Astrocyte (in vitro differentiated cells and primary cell): ENCODE measurements at regions not wholly inside any gene's neighbourhood (a gene's known extent, or its start where the extent isn't known, plus 50 kb on each side); places are given as distances from the start of the nearest gene placed in this dataset.

Experiments
- DNase-seq: peaks from one replicate; pipeline ENCODE4 v3.0.0-alpha.2; 2010; ENCODE audit warnings: low read depth
- FAIRE-seq: peaks from 2 replicates; lab custom pipeline; 2011; peaks lifted over from hg19 to GRCh38; lab: Jason Lieb, UNC
- H2AFZ ChIP-seq: 2 replicates; pipeline ENCODE4 v1.6.0; 2012; ENCODE audit warnings: low read depth, low read length, inconsistent platforms
- H3K27ac ChIP-seq: 2 replicates; pipeline ENCODE4 v1.5.1; 2011; ENCODE audit warnings: low read depth, low read length, inconsistent platforms
- H3K27me3 ChIP-seq: 2 replicates; pipeline ENCODE4 v1.6.0; 2011; ENCODE audit warnings: low read length, inconsistent platforms; ENCODE audit not compliant: insufficient read depth
- H3K36me3 ChIP-seq: 2 replicates; pipeline ENCODE4 v1.5.1; 2011; ENCODE audit warnings: low read length, inconsistent platforms; ENCODE audit not compliant: insufficient read depth
- H3K4me1 ChIP-seq: 2 replicates; pipeline ENCODE4 v1.5.1; 2011; ENCODE audit warnings: low read length, inconsistent platforms; ENCODE audit not compliant: insufficient read depth
- H3K4me2 ChIP-seq: 2 replicates; pipeline ENCODE4 v1.6.0; 2012; ENCODE audit warnings: low read length, inconsistent platforms
- H3K4me3 ChIP-seq: 2 replicates; pipeline ENCODE4 v1.5.1; 2011; ENCODE audit warnings: low read depth, mild to moderate bottlenecking, low read length, inconsistent platforms; ENCODE audit not compliant: insufficient read depth
- H3K79me2 ChIP-seq: 2 replicates; pipeline ENCODE4 v1.6.0; 2012; ENCODE audit warnings: mild to moderate bottlenecking, low read length, inconsistent platforms; ENCODE audit not compliant: insufficient read depth
- H3K9ac ChIP-seq: 2 replicates; pipeline ENCODE4 v1.6.0; 2012; ENCODE audit warnings: mild to moderate bottlenecking, low read length, inconsistent platforms
- H3K9me3 ChIP-seq: 2 replicates; pipeline ENCODE4 v1.5.1; 2012; ENCODE audit warnings: low read depth, mild to moderate bottlenecking, low read length, inconsistent platforms; ENCODE audit not compliant: insufficient read depth
- H4K20me1 ChIP-seq: 2 replicates; pipeline ENCODE4 v1.6.0; 2012; ENCODE audit warnings: low read length, inconsistent platforms; ENCODE audit not compliant: insufficient read depth
- H3K27ac Mint-ChIP-seq: one replicate; pipeline ENCODE4 v1.8.0; 2021; ENCODE audit warnings: mild to moderate bottlenecking, mixed read lengths; ENCODE audit not compliant: unreplicated experiment
- H3K27me3 Mint-ChIP-seq: one replicate; pipeline ENCODE4 v1.8.0; 2021; ENCODE audit warnings: low read depth, mixed read lengths; ENCODE audit not compliant: unreplicated experiment
- H3K36me3 Mint-ChIP-seq: one replicate; pipeline ENCODE4 v1.8.0; 2021; ENCODE audit warnings: low read depth, mixed read lengths; ENCODE audit not compliant: unreplicated experiment
- H3K4me1 Mint-ChIP-seq: one replicate; pipeline ENCODE4 v1.8.0; 2021; ENCODE audit warnings: low read depth, mixed read lengths; ENCODE audit not compliant: unreplicated experiment
- H3K4me3 Mint-ChIP-seq: one replicate; pipeline ENCODE4 v1.8.0; 2021; ENCODE audit warnings: mild to moderate bottlenecking, moderate library complexity, mixed read lengths; ENCODE audit not compliant: unreplicated experiment
- H3K9me3 Mint-ChIP-seq: one replicate; pipeline ENCODE4 v1.8.0; 2021; ENCODE audit warnings: mild to moderate bottlenecking, mixed read lengths; ENCODE audit not compliant: unreplicated experiment
- CTCF ChIP-seq: IDR thresholded peaks from 2 replicates; pipeline ENCODE4 v1.5.1; 2011; ENCODE audit warnings: low read depth, mild to moderate bottlenecking, inconsistent platforms, low read length, moderate library complexity; ENCODE audit not compliant: insufficient read depth
- EZH2 ChIP-seq: IDR thresholded peaks from 2 replicates; pipeline ENCODE4 v1.6.1; 2012; ENCODE audit warnings: mild to moderate bottlenecking, low read length, inconsistent platforms; ENCODE audit not compliant: insufficient read depth

DNA sequence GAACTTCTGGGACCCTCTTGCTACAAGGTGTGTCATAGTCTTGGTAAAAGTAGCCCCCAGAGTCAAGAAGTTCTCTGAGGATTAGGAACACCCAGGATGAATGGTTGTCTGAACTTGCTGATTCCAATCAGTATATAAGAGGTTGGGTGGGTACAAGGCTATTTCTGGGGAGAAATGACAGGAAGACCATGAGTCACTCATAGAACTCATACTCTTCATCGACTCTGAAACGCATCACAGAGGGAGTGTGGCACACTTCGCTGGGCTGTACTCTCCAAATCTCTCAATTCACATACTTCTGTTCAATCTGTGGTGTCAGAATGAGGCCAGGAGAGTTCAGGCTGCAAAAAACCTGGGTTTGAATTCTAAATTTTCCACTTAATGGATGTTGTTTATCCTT is 193.2 kb upstream of the LEF1 start:
- no peaks in the 10 kb centered on the region for H3K36me3 ChIP-seq
- DNase-seq (peak; percentile 22), FAIRE-seq (no peak)
- no peaks in the 10 kb centered on the region for H4K20me1 ChIP-seq
- no peak overlapping the region for H3K9ac ChIP-seq
- peak overlapping the region; percentile 29 for H3K27ac ChIP-seq
- no peaks in the 10 kb centered on the region for H3K9me3 ChIP-seq
- peak overlapping the region; percentile 36 for H2AFZ ChIP-seq
- H3K4me1 Mint-ChIP-seq = peaks cover 30% of the 10 kb centered on the region
- H3K27me3 Mint-ChIP-seq = no peaks in the 10 kb centered on the region
- H3K9me3 Mint-ChIP-seq = peaks cover 2% of the 10 kb centered on the region
- H3K36me3 Mint-ChIP-seq = no peaks in the 10 kb centered on the region
- H3K4me3 Mint-ChIP-seq = no peak overlapping the region
- H3K27ac Mint-ChIP-seq = peak overlapping the region; percentile 73
- H3K4me2 ChIP-seq = peak overlapping the region; percentile 77
- no peaks in the 10 kb centered on the region for H3K79me2 ChIP-seq
- H3K4me1 ChIP-seq = peaks cover 19% of the 10 kb centered on the region
- no peak for TF ChIP-seq EZH2
- TF ChIP-seq CTCF = no peak
- no peak overlapping the region for H3K4me3 ChIP-seq
- no peaks in the 10 kb centered on the region for H3K27me3 ChIP-seq

GRCh38 chr4:108361446-108361820 is 192.7 kb upstream of the LEF1 start:
- DNase-seq (no peak), FAIRE-seq (no peak)
- Mint-ChIP-seq H3K4me1 (peaks cover 30% of the 10 kb centered on the region), H3K9me3 (peaks cover 2% of the 10 kb centered on the region), H3K36me3 (no peaks in the 10 kb centered on the region), H3K27me3 (no peaks in the 10 kb centered on the region), H3K27ac (peak overlapping the region; percentile 73), H3K4me3 (no peak overlapping the region)
- Histone ChIP-seq H3K9ac (no peak overlapping the region), H3K4me2 (peak overlapping the region; percentile 77), H2AFZ (peak overlapping the region; percentile 36), H3K27me3 (no peaks in the 10 kb centered on the region), H3K36me3 (no peaks in the 10 kb centered on the region), H3K4me3 (no peak overlapping the region), H3K79me2 (no peaks in the 10 kb centered on the region), H3K4me1 (peaks cover 19% of the 10 kb centered on the region), H3K9me3 (no peaks in the 10 kb centered on the region), H4K20me1 (no peaks in the 10 kb centered on the region), H3K27ac (peak overlapping the region; percentile 29)
- TF ChIP-seq CTCF = no peak
- TF ChIP-seq EZH2 = no peak

DNA sequence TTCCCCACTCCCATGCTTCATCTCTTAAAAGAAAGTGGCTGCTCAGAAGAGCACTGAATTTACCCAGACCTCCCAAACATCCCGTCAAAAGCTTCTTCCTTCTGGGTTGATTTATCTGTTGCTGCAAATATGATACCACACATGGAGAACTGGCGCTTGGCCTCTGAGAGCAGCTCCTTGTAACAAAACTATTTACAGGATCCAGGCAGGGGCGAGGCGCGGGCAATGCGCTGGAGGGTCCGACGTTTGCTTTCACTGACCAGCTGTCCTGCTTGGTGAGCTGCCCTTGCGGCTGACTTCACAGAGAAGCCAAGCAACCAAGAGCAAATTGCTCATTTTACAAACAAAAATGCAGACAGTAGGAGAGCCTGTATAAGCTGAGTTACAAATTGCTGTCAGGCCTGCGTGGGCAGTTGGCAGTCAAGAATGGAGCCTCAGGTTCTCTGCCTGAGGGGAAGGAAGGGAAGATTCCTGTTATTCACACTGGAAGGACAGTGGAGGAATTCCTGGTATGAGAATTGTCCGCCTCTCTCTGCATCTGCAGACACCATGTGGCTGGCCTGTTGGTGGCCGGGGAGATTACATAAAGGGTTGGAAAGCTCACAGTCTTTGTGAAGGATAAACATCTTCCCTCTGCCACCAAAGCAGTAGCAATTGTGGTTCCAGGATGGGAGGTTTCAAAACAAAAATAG is 192.2 kb upstream of the LEF1 start:
- Histone ChIP-seq H3K4me2 (peak overlapping the region; percentile 77), H3K9ac (peak overlapping the region; percentile 14)
- peak; percentile 97 for DNase-seq

More for the DNA sequence above, 192.2 kb upstream of the LEF1 start:
- Histone ChIP-seq H3K27ac (peak overlapping the region; percentile 35), H4K20me1 (no peaks in the 10 kb centered on the region), H3K4me1 (peaks cover 19% of the 10 kb centered on the region), H3K79me2 (no peaks in the 10 kb centered on the region), H3K36me3 (no peaks in the 10 kb centered on the region), H2AFZ (peak overlapping the region; percentile 60), H3K27me3 (no peaks in the 10 kb centered on the region), H3K9me3 (no peaks in the 10 kb centered on the region), H3K4me3 (peak overlapping the region; percentile 5)
- H3K4me3 Mint-ChIP-seq = peak overlapping the region; percentile 31
- H3K27me3 Mint-ChIP-seq = no peaks in the 10 kb centered on the region
- TF ChIP-seq CTCF (no peak), EZH2 (no peak)
- peak overlapping the region; percentile 73 for H3K27ac Mint-ChIP-seq
- no peaks in the 10 kb centered on the region for H3K36me3 Mint-ChIP-seq
- peak; percentile 41 for FAIRE-seq
- peaks cover 2% of the 10 kb centered on the region for H3K9me3 Mint-ChIP-seq
- peaks cover 32% of the 10 kb centered on the region for H3K4me1 Mint-ChIP-seq
